OCI-M1 (cell line): ENCODE measurements at regions not wholly inside any gene's neighbourhood (a gene's known extent, or its start where the extent isn't known, plus 50 kb on each side); places are given as distances from the start of the nearest gene placed in this dataset.
A peak's percentile ranks its signal among the peaks of the same experiment; 100 is the strongest.
"Not testable (repeated sequence)": the region's sequence is repeated elsewhere in the genome, so short reads cannot be mapped to it uniquely, and the experiment has no call there.

Source experiments
- DNase-seq: peaks from one replicate; lab custom pipeline; 2025; lab: John Stamatoyannopoulos, UW

- no peak for DNase-seq
Observed at GRCh38 chr2:194954218-194954617, 702.8 kb upstream of the SLC39A10 start.

GRCh38 chr2:194946826-194947225 lies 710.2 kb upstream of the SLC39A10 start:
- DNase-seq: no peak

DNA sequence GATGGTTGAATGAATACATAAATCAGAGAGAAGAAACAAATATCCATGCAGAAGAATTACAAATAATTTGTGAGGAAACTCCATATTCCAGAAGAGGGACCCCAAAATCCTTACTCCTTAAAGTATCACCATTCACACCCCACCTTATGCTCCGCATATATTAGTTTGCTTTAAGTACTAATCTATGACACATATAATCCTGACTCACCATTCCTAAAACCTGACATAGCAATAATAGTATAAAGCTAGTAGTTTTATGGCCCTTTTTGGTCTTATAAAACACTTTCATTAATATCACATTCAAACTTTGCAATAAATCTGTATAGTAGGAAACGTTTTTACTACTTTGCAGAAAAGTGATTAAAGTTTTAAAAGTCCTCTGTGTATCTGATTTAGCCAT lies 719.0 kb upstream of the SLC39A10 start:
- no peak for DNase-seq

DNA sequence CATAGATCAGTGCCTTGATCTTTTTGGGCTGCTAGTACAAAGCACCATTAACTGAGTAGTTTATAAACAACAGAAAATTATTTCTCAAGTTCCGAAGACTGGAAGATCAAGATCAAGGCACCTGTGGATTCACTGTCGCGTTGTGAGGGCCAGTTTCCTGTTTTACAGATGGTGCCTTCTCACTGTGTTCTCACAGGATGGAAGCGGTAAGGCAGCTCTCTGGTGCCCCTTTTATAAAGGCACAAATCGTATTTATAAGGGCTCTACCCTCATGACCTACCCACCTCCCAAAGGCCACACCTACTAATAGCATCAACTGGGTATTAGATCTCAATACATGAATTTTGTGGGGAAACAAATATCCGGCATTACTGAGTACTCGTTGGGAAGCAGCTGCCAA lies 729.5 kb upstream of the SLC39A10 start:
- no peak for DNase-seq

GRCh38 chr2:194926873-194927272 lies 730.2 kb upstream of the SLC39A10 start:
- DNase-seq: no peak

DNA sequence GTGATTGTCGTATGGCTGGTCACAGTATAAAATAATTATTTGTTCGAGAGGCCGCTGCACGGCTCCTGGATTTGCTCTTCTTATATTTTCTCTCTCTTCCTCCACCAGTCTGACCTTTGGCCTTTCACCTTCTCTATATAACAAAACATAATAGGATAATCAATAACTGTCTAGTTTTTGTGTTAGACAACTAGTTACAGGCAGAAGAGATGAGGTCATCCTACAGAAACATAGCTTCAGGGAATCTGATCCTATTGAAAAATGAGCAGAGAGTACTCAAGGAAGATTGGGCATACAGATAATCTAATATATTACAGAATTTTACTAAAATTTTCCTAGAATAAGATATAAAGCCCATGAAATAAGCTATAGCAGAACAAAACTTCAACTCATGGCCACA lies 731.3 kb upstream of the SLC39A10 start:
- no peak for DNase-seq

GRCh38 chr2:194917519-194917918 lies 739.5 kb upstream of the SLC39A10 start:
- DNase-seq: no peak

DNA sequence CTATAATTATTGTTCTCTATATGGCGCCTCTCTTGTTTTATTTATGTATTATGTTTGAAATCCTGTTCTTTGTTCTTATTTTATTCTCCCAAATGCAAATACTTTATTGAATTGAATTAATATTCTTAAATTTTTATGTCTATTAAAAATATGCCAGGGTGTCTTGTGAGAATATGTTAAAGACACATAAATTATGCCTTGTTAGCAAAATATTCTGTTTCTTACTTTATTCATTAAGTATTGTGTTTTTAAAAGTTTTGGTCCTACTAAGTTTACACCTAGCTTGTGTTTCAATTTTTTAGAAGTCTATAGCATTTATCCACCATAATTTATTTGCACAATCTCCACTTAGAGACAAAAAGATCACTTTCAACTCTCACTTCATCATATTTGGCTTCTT lies 741.5 kb upstream of the SLC39A10 start:
- no peak for DNase-seq

DNA sequence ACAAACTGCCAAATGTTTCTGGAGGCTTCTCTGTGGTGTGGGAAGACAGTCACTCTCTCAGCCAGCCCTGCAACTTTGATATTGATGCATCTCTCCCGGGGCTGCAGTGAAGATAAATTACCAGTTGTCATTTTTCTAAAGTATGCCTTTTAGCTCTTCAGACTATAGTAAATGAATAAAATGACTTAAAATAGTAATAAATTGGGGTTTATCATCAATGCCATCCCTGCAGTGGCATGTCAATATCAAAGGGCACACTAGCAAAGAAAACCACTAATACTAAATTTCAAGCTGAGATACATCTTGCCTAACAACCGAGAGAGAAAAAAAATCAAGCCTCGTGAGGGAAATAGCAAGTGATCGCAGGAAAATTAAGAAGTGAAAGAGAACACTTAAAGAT lies 749.5 kb upstream of the SLC39A10 start:
- DNase-seq: no peak

GRCh38 chr2:194896871-194897270 lies 760.2 kb upstream of the SLC39A10 start:
- no peak for DNase-seq

DNA sequence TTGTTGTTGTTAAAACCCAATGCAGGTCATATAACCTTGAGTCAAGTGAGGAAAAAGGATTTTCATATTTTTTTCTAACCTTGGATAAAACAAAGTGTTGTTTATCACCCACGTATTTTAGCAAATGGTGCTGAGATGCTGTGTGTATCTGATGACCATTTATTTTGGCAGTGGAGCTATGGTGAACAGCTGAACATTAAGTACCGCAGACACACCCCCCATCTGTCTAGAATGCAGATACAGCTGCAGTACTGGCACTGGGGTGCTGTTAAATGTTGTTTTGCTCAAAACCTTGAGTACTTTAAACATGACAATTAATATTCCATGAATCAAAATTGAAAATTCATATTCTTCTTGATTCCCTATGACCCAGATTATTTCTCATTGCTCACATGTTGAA lies 773.3 kb upstream of the SLC39A10 start:
- DNase-seq: no peak

- no peak for DNase-seq
Observed at GRCh38 chr2:194870974-194871535, 786.0 kb upstream of the SLC39A10 start.

- DNase-seq: peak; percentile 54
Observed at GRCh38 chr2:194867328-194867727, 789.7 kb upstream of the SLC39A10 start.

DNA sequence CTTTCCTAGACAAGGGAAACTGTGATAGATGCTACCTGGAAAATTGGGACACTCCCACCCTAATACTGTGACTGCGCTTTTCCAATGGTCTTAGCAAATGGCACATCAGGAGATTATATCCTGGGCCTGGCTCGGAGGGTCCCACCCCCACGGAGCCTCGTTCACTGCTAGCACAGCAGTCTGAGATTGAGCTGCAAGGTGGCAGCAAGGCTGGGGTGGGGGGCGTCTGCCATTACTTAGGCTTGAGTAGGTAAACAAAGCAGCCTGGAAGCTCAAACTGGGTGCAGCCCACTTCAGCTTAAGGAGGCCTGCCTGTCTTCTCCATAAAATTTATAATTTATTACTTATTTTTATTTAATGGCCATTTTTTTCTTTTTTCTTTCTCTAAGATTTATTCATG lies 802.1 kb upstream of the SLC39A10 start:
- DNase-seq: no peak

DNA sequence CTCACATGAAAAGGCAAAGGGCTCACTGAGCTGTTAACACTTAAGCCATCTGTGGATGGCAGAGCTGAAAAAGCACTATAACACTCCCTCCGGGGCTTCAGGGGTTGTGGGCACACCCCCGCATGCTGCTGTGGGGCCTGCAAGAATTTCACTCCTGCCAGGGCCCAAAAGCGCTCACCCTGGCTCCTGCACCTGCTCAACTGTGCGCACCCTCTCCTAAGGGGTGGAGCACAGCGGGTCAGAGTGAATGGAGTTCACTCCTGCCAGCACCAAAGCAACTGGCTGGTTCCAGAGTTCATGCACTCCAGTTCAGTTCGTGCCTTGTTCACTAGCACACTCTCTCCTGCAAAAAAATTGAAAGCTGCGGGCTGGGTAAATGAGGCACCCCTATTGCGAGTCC lies 814.2 kb upstream of the SLC39A10 start:
- no peak for DNase-seq

DNA sequence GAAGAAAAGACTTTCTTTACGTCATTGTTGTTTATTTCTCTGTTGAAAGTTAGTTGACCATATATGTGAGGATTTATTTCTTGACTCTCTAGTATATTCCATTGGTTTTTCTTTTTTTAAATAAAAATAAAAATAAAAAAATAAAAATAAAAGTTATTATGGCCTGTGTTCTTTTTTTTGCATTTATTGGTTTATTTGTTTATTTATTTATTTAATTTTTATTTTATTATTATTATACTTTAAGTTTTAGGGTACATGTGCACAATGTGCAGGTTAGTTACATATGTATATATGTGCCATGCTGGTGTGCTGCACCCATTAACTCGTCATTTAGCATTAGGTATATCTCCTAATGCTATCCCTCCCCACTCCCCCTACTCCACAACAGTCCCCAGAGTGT lies 822.7 kb upstream of the SLC39A10 start:
- DNase-seq: not testable (repeated sequence)

- DNase-seq: no peak
Observed at GRCh38 chr2:194826241-194826640, 830.8 kb upstream of the SLC39A10 start.

DNA sequence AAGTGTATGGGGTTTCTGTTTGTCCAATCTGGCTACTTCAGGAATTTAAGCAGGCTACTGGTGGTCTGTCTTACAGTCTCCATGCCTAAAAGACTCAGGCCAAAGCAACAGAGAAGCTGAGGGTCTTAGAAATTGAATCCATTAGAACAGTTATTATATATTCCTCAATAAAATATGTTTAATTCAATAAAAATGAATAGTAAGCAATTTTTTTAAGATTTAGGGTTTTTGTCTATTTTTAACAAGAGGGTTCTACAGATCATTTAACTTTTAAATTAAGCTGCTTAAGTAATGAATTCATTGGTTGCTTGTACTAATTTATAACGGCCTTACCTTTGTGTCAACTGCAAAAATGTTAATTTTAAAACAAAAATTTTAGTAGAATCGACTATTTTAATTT lies 832.6 kb upstream of the SLC39A10 start:
- DNase-seq: no peak

GRCh38 chr2:194822657-194823056 lies 834.4 kb upstream of the SLC39A10 start:
- DNase-seq: no peak

DNA sequence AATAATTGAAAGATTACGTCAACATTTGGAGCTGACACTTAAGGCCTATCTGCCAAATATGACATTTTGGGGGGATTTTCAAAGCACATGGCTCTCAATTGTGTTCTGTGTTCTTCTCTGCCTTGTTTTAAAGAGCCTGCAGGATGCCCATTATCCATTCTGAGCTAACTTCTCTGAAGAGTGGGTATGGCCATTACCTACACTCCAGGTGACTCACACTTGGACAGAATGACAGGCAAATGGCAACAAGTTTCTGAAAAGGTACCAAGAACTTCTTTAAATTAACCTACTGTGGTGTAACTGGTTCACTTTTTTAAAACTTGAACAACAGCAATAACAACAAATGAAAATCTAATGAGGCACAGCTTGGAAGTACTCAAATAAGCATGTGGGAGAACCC lies 834.9 kb upstream of the SLC39A10 start:
- no peak for DNase-seq

- peak; percentile 56 for DNase-seq
Observed at GRCh38 chr2:194819367-194819766, 837.7 kb upstream of the SLC39A10 start.

GRCh38 chr2:194815475-194815874 lies 841.6 kb upstream of the SLC39A10 start:
- DNase-seq: no peak

DNA sequence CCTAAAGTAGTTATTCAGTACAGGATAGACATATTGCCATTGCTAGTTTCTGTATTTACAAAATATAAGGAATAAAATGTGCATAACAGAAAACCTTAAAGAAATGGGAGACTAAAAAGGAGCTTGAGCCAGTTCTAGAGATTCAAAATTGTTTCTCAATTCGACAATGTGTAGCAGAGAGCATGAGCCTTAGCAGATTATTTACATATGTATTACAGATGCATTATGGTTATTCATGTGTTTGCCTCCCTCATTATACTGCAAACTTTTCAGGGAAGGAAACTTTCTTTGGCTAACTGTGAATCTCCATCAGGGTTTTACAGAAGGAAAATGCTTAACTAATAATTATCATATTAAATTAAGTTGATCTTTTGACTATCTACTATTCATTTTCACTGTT lies 854.4 kb upstream of the SLC39A10 start:
- no peak for DNase-seq

- not testable (repeated sequence) for DNase-seq
Observed at GRCh38 chr2:194787071-194787470, 870.0 kb upstream of the SLC39A10 start.

GRCh38 chr2:194771394-194771793 lies 885.6 kb upstream of the SLC39A10 start:
- not testable (repeated sequence) for DNase-seq
